GM12892 (cell line): ENCODE measurements at regions not wholly inside any gene's neighbourhood (a gene's known extent, or its start where the extent isn't known, plus 50 kb on each side); places are given as distances from the start of the nearest gene placed in this dataset.

Experiments used
- POLR2A ChIP-seq: IDR thresholded peaks from 2 replicates; pipeline ENCODE4 v1.6.1; 2011; ENCODE audit warnings: low read depth, low read length, control low read depth
- POLR2AphosphoS5 ChIP-seq: IDR thresholded peaks from 2 replicates; pipeline ENCODE4 v1.6.1; 2011; ENCODE audit warnings: low read depth, low read length, control low read depth
- TAF1 ChIP-seq: IDR thresholded peaks from 2 replicates; pipeline ENCODE4 v1.6.1; 2011; ENCODE audit warnings: low read depth, mild to moderate bottlenecking, control low read depth, low read length, borderline replicate concordance

- TF ChIP-seq TAF1 (no peak), POLR2AphosphoS5 (no peak), POLR2A (no peak)
Measured at GRCh38 chr1:61523229-61523628, 201.7 kb downstream of the TM2D1 start.
